Activated CD4-positive, alpha-beta T cell treated with anti-CD3 and anti-CD28 coated beads, Interleukin-2, Interleukin-6, amounts not matched to agents 100 ng/mL and 50 ng/mL, durations not matched to agents 16 hours and 8 hours (primary cell): ENCODE measurements at regions not wholly inside any gene's neighbourhood (a gene's known extent, or its start where the extent isn't known, plus 50 kb on each side); places are given as distances from the start of the nearest gene placed in this dataset.

Source experiments
- DNase-seq: peaks from one replicate; pipeline ENCODE4 v3.0.0-alpha.2; 2020

- no peak for DNase-seq
Measured at GRCh38 chr4:62293551-62293950, 1093.4 kb downstream of the ADGRL3 start.

- DNase-seq: no peak
Measured at GRCh38 chr4:62292911-62293310, 1092.8 kb downstream of the ADGRL3 start.

- DNase-seq: no peak
Measured at GRCh38 chr4:62288808-62289541, 1088.8 kb downstream of the ADGRL3 start.

GRCh38 chr4:62285026-62285425 lies 1084.9 kb downstream of the ADGRL3 start:
- no peak for DNase-seq

- no peak for DNase-seq
Measured at GRCh38 chr4:62279689-62280088, 1079.6 kb downstream of the ADGRL3 start.

GRCh38 chr4:62275470-62275869 lies 1075.3 kb downstream of the ADGRL3 start:
- DNase-seq: no peak

GRCh38 chr4:62274782-62275181 lies 1074.7 kb downstream of the ADGRL3 start:
- no peak for DNase-seq

- no peak for DNase-seq
Measured at GRCh38 chr4:62271107-62271506, 1071.0 kb downstream of the ADGRL3 start.

GRCh38 chr4:62269918-62270317 lies 1069.8 kb downstream of the ADGRL3 start:
- no peak for DNase-seq

- DNase-seq: no peak
Measured at GRCh38 chr4:62263454-62263853, 1063.3 kb downstream of the ADGRL3 start.

GRCh38 chr4:62262676-62263075 lies 1062.5 kb downstream of the ADGRL3 start:
- no peak for DNase-seq

- DNase-seq: no peak
Measured at GRCh38 chr4:62260254-62260653, 1060.1 kb downstream of the ADGRL3 start.

- no peak for DNase-seq
Measured at GRCh38 chr4:62256479-62256878, 1056.4 kb downstream of the ADGRL3 start.

- no peak for DNase-seq
Measured at GRCh38 chr4:62252728-62253127, 1052.6 kb downstream of the ADGRL3 start.

GRCh38 chr4:62250100-62250499 lies 1050.0 kb downstream of the ADGRL3 start:
- no peak for DNase-seq

- DNase-seq: no peak
Measured at GRCh38 chr4:62243895-62244294, 1043.8 kb downstream of the ADGRL3 start.

- no peak for DNase-seq
Measured at GRCh38 chr4:62235911-62236310, 1035.8 kb downstream of the ADGRL3 start.

- no peak for DNase-seq
Measured at GRCh38 chr4:62232814-62233213, 1032.7 kb downstream of the ADGRL3 start.

- no peak for DNase-seq
Measured at GRCh38 chr4:62231994-62232393, 1031.9 kb downstream of the ADGRL3 start.

GRCh38 chr4:62226082-62226481 lies 1026.0 kb downstream of the ADGRL3 start:
- DNase-seq: no peak

GRCh38 chr4:62222121-62222520 lies 1022.0 kb downstream of the ADGRL3 start:
- DNase-seq: no peak

- DNase-seq: no peak
Measured at GRCh38 chr4:62210486-62210885, 1010.4 kb downstream of the ADGRL3 start.

GRCh38 chr4:62209757-62210485 lies 1009.8 kb downstream of the ADGRL3 start:
- DNase-seq: no peak

- no peak for DNase-seq
Measured at GRCh38 chr4:62208921-62209320, 1008.8 kb downstream of the ADGRL3 start.

- DNase-seq: no peak
Measured at GRCh38 chr4:62204136-62204535, 1004.0 kb downstream of the ADGRL3 start.
